ENCODE measurements at regions not wholly inside any gene's neighbourhood (a gene's known extent, or its start where the extent isn't known, plus 50 kb on each side); places are given as distances from the start of the nearest gene placed in this dataset.

- TF ChIP-seq CTCF (IDR thresholded peaks at IDR 0.05; ENCODE audit: insufficient read depth, low read length), result no peak
- DNase-seq (ENCODE audit: low read depth), result no peak
- H3K4me3 ChIP-seq (ENCODE audit: low read depth, low read length), result no peak overlapping the region
These were observed 332.0 kb downstream of the PCDH18 start for GRCh38 chr4:137200322-137200721.

DNA sequence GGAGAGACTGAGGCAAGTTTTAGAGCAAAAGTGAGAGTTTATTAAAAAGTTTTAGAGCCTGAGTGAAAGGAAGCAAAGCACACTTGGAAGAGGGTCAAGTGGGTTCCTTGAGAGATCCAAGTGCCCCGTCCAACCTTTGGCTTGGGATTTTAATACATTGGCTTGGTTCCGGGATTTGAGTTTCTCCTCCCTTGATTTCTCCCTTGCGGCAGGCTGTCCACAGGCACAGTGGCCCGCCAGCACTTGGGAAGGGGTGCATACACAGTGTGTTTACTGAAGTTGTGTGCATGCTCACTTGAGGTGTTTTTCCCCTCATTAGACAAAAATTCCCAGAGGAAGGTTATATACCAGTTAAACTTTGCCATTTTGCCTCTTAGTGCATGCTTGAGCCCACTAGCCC lies 333.5 kb downstream of the PCDH18 start:
- no peak overlapping the region for H3K4me3 ChIP-seq (ENCODE audit: low read depth, low read length)
- DNase-seq (ENCODE audit: low read depth), result no peak
- no peak for TF ChIP-seq CTCF (IDR thresholded peaks at IDR 0.05; ENCODE audit: insufficient read depth, low read length)

- no peak for DNase-seq (ENCODE audit: low read depth)
- H3K4me3 ChIP-seq (ENCODE audit: low read depth, low read length), result no peak overlapping the region
- TF ChIP-seq CTCF (IDR thresholded peaks at IDR 0.05; ENCODE audit: insufficient read depth, low read length), result no peak
These were observed 337.6 kb downstream of the PCDH18 start for GRCh38 chr4:137194670-137195069.

GRCh38 chr4:137193564-137193963 lies 338.7 kb downstream of the PCDH18 start:
- DNase-seq (ENCODE audit: low read depth), result no peak
- TF ChIP-seq CTCF (IDR thresholded peaks at IDR 0.05; ENCODE audit: insufficient read depth, low read length), result no peak
- no peak overlapping the region for H3K4me3 ChIP-seq (ENCODE audit: low read depth, low read length)

- TF ChIP-seq CTCF (IDR thresholded peaks at IDR 0.05; ENCODE audit: insufficient read depth, low read length), result no peak
- H3K4me3 ChIP-seq (ENCODE audit: low read depth, low read length), result no peak overlapping the region
These were observed 350.9 kb downstream of the PCDH18 start for GRCh38 chr4:137181293-137181899.

GRCh38 chr4:137180349-137180748 lies 351.9 kb downstream of the PCDH18 start:
- TF ChIP-seq CTCF (IDR thresholded peaks at IDR 0.05; ENCODE audit: insufficient read depth, low read length), result no peak
- no peak for DNase-seq (ENCODE audit: low read depth)
- no peak overlapping the region for H3K4me3 ChIP-seq (ENCODE audit: low read depth, low read length)

More at GRCh38 chr4:137181293-137181899, 350.9 kb downstream of the PCDH18 start:
- no peak for DNase-seq (ENCODE audit: low read depth)

DNA sequence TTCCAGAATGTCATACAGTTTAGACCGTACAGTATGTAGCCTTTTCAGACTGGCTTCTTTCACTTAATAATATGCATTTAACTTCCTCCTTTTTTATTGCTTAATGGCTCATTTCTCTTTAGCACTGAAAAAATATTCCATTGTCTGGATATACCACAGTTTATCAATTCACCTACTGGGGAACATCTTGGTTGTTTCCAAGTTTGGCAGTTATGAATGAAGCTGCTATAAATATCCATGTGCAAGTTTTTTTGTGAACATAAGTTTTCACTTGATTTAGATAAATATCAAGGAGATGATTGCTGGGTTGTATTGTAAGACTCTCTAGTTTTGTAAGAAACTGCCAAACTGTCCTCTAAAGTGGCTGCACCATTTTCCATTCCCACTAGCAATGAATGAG lies 375.5 kb downstream of the PCDH18 start:
- TF ChIP-seq CTCF (IDR thresholded peaks at IDR 0.05; ENCODE audit: insufficient read depth, low read length), result no peak
- DNase-seq (ENCODE audit: low read depth), result peak; percentile 16
- H3K4me3 ChIP-seq (ENCODE audit: low read depth, low read length), result no peak overlapping the region

Measured in fibroblast of the aortic adventitia (primary cell).